ENCODE measurements at regions not wholly inside any gene's neighbourhood (a gene's known extent, or its start where the extent isn't known, plus 50 kb on each side); places are given as distances from the start of the nearest gene placed in this dataset.

- TF ChIP-seq CTCF (IDR thresholded peaks at IDR 0.05; ENCODE audit: poor library complexity) (no peak), EZH2 (IDR thresholded peaks at IDR 0.05; ENCODE audit: borderline replicate concordance) (no peak), EZH2phosphoT487 (IDR thresholded peaks at IDR 0.05; ENCODE audit: low read depth, severe bottlenecking, unreplicated experiment) (no peak)
Observed at GRCh38 chr6:14544666-14545065, 427.1 kb downstream of the CD83 start.
